ENCODE measurements at regions not wholly inside any gene's neighbourhood (a gene's known extent, or its start where the extent isn't known, plus 50 kb on each side); places are given as distances from the start of the nearest gene placed in this dataset.

GRCh38 chr11:19458721-19459120 is 218.0 kb upstream of the E2F8 start:
- TF ChIP-seq EP300 (IDR thresholded peaks at IDR 0.05) (no peak), POLR2A (IDR thresholded peaks at IDR 0.05) (no peak), CTCF (IDR thresholded peaks at IDR 0.05) (no peak), POLR2AphosphoS5 (IDR thresholded peaks at IDR 0.05) (no peak)
